GM12873 (cell line): ENCODE measurements at regions not wholly inside any gene's neighbourhood (a gene's known extent, or its start where the extent isn't known, plus 50 kb on each side); places are given as distances from the start of the nearest gene placed in this dataset.

ENCODE experiments used
- CTCF ChIP-seq: IDR thresholded peaks from 2 replicates; pipeline ENCODE4 v1.5.1; 2012; ENCODE audit warnings: low read depth, mild to moderate bottlenecking, moderate library complexity, low read length, control low read depth; ENCODE audit not compliant: insufficient read depth; ENCODE audit errors: missing control alignments

DNA sequence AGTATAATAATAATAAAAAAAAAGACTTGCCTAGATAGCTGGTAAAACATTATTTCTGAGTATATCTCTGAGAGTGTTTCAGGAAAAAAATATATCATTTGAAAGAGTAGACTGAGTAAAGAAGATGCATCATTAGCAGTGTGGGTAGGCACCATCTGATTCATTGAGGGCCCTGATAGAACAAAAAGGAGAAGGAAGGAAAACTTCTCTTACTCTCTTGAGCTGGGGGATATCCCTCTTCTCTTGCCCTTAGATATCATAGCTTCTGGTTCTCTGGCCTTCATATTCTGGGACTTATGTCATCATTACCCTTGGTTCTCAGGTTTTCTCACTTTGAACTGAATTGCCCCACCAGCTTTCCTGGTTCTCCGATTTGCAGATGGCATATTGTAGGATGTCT is 177.6 kb upstream of the EDNRB start:
- TF ChIP-seq CTCF: no peak

DNA sequence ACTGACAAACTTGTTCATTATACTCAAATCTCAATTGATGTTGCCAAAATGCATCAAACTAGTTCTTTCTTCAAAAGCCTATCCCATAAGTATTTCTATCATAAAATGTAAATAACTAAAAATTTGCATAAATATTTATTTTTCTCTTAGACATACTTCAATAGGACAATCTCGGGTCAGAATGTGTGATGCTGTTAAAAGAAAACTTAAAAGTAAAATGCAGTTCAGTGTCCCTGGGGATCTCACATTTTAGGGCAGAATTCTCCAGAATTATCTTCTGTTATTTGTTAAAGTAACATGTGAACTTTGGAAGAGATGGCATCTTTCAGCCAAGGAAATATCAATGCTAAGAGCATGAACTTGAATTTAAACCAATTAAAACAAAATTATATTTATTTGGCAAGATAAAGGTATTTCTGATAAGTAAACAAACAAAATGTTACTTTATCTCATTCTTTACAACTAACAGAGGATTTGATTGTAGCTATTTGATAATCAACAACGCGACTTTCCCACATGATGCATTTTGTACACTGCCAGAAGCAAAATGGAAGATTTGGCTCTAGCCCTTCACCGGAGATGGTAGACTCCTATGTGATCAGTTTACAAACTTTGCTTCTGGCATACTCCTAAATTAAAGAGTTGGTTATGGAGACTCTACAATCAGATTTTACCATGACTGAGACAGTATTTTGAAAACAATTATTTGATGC is 169.5 kb upstream of the EDNRB start:
- TF ChIP-seq CTCF: no peak

DNA sequence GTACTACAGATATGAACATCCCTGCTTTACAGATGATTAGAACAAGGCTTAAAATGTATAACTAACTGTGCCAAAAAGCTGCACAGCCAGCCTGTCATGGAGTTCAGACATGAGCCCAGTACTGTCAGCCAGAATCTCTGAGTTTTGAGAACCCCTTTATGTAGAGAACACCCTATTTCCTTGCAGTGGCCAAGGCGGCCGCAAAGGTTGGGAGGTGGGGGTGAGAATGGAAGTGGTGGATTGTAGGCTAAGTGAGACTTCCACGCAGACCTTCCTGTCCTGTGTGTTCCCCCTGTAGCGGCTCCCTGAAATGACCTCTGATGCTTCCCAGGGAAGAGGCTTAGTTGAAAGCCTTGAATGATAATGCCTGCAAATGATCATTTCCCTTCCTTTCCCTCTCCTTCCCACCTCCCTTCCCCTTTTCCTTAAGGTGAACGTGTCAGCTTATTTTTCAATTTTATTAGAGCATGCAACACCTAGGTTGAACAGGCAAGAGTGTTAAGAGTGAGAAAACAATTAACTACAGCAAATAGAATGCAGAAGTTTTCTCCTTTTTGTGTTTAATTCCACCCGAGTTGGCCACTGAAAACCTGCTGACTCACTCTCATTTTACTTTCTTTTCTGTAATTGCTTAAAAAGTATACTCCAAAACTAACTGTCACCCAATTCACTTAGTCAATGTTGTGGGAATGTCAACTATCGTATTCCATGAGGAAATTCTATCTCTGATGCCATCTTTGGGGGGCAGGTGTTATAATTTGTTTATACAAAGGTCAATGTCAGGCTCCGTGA is 167.0 kb upstream of the EDNRB start:
- no peak for TF ChIP-seq CTCF

DNA sequence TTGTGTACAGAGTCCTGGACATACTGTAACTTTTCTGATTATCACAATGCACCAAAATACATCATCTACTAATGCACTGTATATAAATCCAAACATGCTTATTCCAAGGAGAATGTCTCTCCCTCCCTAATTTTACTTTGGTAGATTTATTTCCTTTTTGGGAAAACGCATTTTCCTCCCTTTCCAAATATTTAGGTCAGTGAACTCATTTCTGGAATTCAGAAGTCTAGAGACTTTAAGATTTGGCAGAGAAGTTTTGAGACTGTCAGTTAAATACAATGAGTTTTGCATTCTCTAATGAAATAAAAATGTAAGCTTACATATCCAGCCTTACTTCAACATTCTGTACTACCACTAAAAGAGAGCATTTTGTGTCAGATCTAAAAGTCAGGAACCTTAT is 165.8 kb upstream of the EDNRB start:
- no peak for TF ChIP-seq CTCF

DNA sequence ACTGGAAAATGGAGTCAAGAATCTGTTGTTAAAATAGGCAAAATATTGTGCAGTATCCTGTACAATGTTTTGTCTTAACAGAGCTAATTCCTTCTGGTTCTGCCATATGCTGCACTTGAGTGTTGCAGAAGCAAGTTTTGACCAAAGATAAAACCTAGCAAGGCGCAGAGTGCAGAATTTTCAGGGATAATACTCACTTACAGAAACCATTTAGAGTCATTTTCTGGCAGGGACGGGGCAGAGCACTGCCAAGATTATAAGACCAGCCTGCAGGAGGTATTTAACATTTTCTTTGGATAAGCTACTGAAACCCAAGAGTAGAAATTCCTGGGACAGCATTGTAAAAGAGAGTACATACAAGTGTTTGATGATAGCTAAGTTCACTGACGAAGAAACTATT is 159.5 kb upstream of the EDNRB start:
- TF ChIP-seq CTCF: no peak

- TF ChIP-seq CTCF: no peak
These were observed 148.7 kb upstream of the EDNRB start for GRCh38 chr13:78067290-78067689.

DNA sequence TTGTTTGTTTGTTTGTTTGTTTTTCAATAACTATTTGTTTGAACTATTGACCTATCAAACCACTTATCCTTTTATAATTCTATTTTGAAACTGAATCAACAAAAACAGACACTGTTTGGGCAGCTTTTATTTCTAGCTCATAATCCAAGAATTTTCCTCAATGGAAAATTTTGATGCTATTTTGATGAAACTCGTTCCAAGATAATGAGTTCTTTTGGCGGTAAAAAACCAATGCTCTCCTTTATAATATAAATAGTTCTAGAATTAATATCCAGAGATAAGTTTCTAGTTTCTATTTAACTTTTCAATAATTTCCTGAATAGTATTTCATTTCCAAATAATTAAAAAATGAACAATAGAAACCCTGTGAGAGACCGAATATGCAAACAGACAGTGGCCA is 146.5 kb upstream of the EDNRB start:
- TF ChIP-seq CTCF: no peak
